ENCODE measurements at regions not wholly inside any gene's neighbourhood (a gene's known extent, or its start where the extent isn't known, plus 50 kb on each side); places are given as distances from the start of the nearest gene placed in this dataset.
"Not testable (repeated sequence)": the region's sequence is repeated elsewhere in the genome, so short reads cannot be mapped to it uniquely, and the experiment has no call there.

DNA sequence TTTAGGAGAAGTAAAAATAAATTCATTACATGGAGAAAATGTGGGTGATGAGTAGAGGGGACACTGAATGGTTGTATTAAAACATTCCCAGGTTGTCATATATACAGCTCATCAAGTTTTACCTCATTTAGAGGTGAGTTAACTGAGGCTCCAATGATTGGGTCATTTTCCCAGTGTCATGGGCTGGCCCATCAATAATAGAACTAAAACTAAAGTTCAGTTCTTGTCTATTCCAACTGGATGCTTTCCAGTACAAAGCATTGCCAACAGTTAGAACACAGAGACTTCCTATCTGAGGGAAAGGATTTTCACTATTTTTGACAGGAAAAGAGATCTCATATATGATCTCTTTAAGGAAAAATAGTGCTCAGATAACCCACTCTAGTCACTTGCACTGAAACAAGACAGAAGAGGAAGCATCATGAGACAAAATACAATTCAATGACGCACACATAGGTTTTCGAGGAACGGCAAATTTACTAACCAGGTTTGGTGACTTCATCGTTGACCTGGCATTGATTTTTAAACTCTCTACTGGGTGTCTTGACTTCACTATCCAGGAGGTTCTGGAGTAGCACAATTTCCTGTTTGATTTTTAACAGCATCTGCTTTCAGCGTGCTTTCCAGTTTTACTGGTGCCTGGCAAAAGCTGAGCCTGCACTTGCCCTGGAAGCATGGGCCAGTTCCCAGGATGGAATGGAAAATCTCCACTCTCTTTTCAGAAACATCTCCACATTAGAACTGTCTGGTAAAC lies 195.5 kb upstream of the FBXL4 start:
- H3K27ac Mint-ChIP-seq = no peak overlapping the region
- TF ChIP-seq, protein P1, sequence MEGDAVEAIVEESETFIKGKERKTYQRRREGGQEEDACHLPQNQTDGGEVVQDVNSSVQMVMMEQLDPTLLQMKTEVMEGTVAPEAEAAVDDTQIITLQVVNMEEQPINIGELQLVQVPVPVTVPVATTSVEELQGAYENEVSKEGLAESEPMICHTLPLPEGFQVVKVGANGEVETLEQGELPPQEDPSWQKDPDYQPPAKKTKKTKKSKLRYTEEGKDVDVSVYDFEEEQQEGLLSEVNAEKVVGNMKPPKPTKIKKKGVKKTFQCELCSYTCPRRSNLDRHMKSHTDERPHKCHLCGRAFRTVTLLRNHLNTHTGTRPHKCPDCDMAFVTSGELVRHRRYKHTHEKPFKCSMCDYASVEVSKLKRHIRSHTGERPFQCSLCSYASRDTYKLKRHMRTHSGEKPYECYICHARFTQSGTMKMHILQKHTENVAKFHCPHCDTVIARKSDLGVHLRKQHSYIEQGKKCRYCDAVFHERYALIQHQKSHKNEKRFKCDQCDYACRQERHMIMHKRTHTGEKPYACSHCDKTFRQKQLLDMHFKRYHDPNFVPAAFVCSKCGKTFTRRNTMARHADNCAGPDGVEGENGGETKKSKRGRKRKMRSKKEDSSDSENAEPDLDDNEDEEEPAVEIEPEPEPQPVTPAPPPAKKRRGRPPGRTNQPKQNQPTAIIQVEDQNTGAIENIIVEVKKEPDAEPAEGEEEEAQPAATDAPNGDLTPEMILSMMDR (conservative IDR thresholded peaks at IDR 0.05) = no peak

DNA sequence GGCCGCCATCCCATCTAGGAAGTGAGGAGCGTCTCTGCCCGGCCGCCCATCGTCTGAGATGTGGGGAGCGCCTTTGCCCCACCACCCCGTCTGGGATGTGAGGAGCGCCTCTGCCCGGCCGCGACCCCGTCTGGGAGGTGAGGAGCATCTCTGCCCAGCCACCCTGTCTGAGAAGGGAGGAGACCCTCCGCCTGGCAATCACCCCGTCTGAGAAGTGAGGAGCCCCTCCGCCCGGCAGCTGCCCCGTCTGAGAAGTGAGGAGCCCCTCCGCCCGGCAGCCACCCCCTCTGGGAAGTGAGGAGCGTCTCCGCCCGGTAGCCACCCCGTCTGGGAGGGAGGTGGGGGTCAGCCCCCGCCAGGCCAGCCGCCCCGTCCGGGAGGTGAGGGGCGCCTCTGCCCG lies 194.2 kb upstream of the FBXL4 start:
- H3K4me1 Mint-ChIP-seq; H3K36me3 ChIP-seq (ENCODE audit: control insufficient read depth, insufficient read depth, low read length); H3K36me3 Mint-ChIP-seq (ENCODE audit: low read depth); H3K4me3 Mint-ChIP-seq; H3K27ac Mint-ChIP-seq; H3K9me3 ChIP-seq (ENCODE audit: control insufficient read depth, low read length); H3K4me1 ChIP-seq (ENCODE audit: control insufficient read depth, insufficient read depth, low read length); DNase-seq; H3K9ac ChIP-seq (ENCODE audit: extremely low read depth, low read length, poor library complexity, severe bottlenecking); H3K27ac ChIP-seq (ENCODE audit: low read depth, low read length); H3K4me3 ChIP-seq (ENCODE audit: low read length): not testable (repeated sequence)
- peaks cover 40% of the 10 kb centered on the region for H3K27me3 ChIP-seq (ENCODE audit: control insufficient read depth, insufficient read depth, low read length, poor library complexity, severe bottlenecking)
- 99% methylated on average over 19 of the region's 29 CpGs; no CpG with 5 or more reads in 1 of the 2 experiments for WGBS, 2 experiments (ENCODE audit: insufficient coverage in 1 of 2, insufficient read length in 1 of 2)
- Mint-ChIP-seq H3K27me3 (ENCODE audit: insufficient read depth) (peaks cover 65% of the 10 kb centered on the region), H3K9me3 (peaks cover 17% of the 10 kb centered on the region)

More for the DNA sequence above, 195.5 kb upstream of the FBXL4 start:
- Mint-ChIP-seq H3K27me3 (ENCODE audit: insufficient read depth) (peaks cover 65% of the 10 kb centered on the region), H3K9me3 (peaks cover 17% of the 10 kb centered on the region), H3K4me1 (peaks cover 17% of the 10 kb centered on the region), H3K36me3 (ENCODE audit: low read depth) (no peaks in the 10 kb centered on the region), H3K4me3 (no peak overlapping the region)
- no peak overlapping the region for H3K9ac ChIP-seq (ENCODE audit: extremely low read depth, low read length, poor library complexity, severe bottlenecking)
- H3K36me3 ChIP-seq (ENCODE audit: control insufficient read depth, insufficient read depth, low read length) = no peaks in the 10 kb centered on the region
- no peak overlapping the region for H3K27ac ChIP-seq (ENCODE audit: low read depth, low read length)
- no peak overlapping the region for H3K4me3 ChIP-seq (ENCODE audit: low read length)
- DNase-seq = no peak
- H3K9me3 ChIP-seq (ENCODE audit: control insufficient read depth, low read length) = peaks cover 5% of the 10 kb centered on the region
- peaks cover 50% of the 10 kb centered on the region for H3K27me3 ChIP-seq (ENCODE audit: control insufficient read depth, insufficient read depth, low read length, poor library complexity, severe bottlenecking)
- H3K4me1 ChIP-seq (ENCODE audit: control insufficient read depth, insufficient read depth, low read length) = peaks cover 5% of the 10 kb centered on the region
- WGBS, 2 experiments (ENCODE audit: insufficient coverage in 1 of 2, insufficient read length in 1 of 2) = 92 to 94% methylated on average over 5 of the region's 5 CpGs

DNA sequence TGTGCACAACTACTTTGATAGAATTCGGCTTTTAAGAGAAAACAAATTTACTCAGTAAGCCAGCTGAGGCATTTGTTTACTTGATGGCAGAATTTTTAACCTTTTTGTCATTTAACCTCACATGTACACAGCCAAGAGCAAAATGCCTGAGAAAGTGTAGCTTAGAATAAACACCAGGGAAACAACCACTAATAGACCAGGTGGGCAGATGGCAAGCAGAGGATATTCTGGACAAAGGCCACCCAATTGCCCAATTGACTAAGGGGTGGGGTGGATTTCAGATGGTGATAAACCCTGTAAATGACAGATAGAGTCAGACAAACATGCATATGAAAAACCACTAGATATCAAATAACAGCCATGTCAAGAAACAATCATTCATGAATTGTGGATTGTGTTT lies 190.7 kb upstream of the FBXL4 start:
- 83 to 93% methylated on average over 1 of the region's 1 CpG for WGBS, 2 experiments (ENCODE audit: insufficient coverage in 1 of 2, insufficient read length in 1 of 2)
- H3K27me3 ChIP-seq (ENCODE audit: control insufficient read depth, insufficient read depth, low read length, poor library complexity, severe bottlenecking) = peaks cover 14% of the 10 kb centered on the region
- H3K9me3 ChIP-seq (ENCODE audit: control insufficient read depth, low read length) = peaks cover 5% of the 10 kb centered on the region
- Mint-ChIP-seq H3K36me3 (ENCODE audit: low read depth) (no peaks in the 10 kb centered on the region), H3K27me3 (ENCODE audit: insufficient read depth) (peaks cover 49% of the 10 kb centered on the region), H3K9me3 (peaks cover 17% of the 10 kb centered on the region), H3K4me1 (no peaks in the 10 kb centered on the region), H3K4me3 (no peak overlapping the region), H3K27ac (no peak overlapping the region)
- no peak overlapping the region for H3K9ac ChIP-seq (ENCODE audit: extremely low read depth, low read length, poor library complexity, severe bottlenecking)
- DNase-seq = no peak
- no peaks in the 10 kb centered on the region for H3K4me1 ChIP-seq (ENCODE audit: control insufficient read depth, insufficient read depth, low read length)
- no peaks in the 10 kb centered on the region for H3K36me3 ChIP-seq (ENCODE audit: control insufficient read depth, insufficient read depth, low read length)
- TF ChIP-seq, protein P1 (conservative IDR thresholded peaks at IDR 0.05) = no peak
- H3K4me3 ChIP-seq (ENCODE audit: low read length) = no peak overlapping the region
- H3K27ac ChIP-seq (ENCODE audit: low read depth, low read length) = no peak overlapping the region

Data from endodermal cell (in vitro differentiated cells).